K562 (cell line): ENCODE measurements at regions not wholly inside any gene's neighbourhood (a gene's known extent, or its start where the extent isn't known, plus 50 kb on each side); places are given as distances from the start of the nearest gene placed in this dataset.

Experiments
- ATAC-seq: fragments of 200-7000 bp; cut with Tn5 transposase; 3 replicates; pipeline ENCODE4 v1.9.1; 2020; ENCODE audit warnings: moderate library complexity
- BruUV-seq: library from RNA; stranded (reverse); fragments of 400-500 nt; replicated peaks from 2 replicates; lab custom pipeline; 2021; lab: Mats Ljungman, UMichigan
- CTCF ChIA-PET: fragments of 300-600 bp; formaldehyde crosslinking; extraction: SDS; loops from one replicate; lab custom pipeline; 2021; ENCODE audit warnings: low intra/inter-chr PET ratio; lab: Yijun Ruan, JAX
- POLR2A ChIA-PET: fragments of 300-600, 350-650 bp; sonication (Branson Sonifier 250); formaldehyde crosslinking; extraction: SDS; loops from one replicate; lab custom pipeline; 2021; ENCODE audit warnings: antibody characterized with exemption, inconsistent platforms; lab: Yijun Ruan, JAX
- DNase-seq, 4 experiments: peaks; one replicate each; pipeline versions ENCODE4 v3.0.0 to v3.0.0-alpha.2; 2011 to 2018; ENCODE audit warnings: low spot score in 3 of 4, mixed read lengths in 3 of 4; ENCODE audit errors: extremely low read depth in 1 of 4
- FAIRE-seq: peaks from 2 replicates; lab custom pipeline; 2011; peaks lifted over from hg19 to GRCh38; lab: Jason Lieb, UNC
- H2AFZ ChIP-seq: 2 replicates; pipeline ENCODE4 v1.6.0; 2011; ENCODE audit warnings: low read depth, low read length, control low read depth, inconsistent platforms
- H3K27ac ChIP-seq: fragments of 200-600 bp; 3 replicates; pipeline ENCODE4 v1.8.0; 2011; ENCODE audit warnings: low read depth, mild to moderate bottlenecking, control low read depth, inconsistent platforms, low read length, moderate library complexity, mixed read lengths; ENCODE audit errors: extremely low read depth
- H3K27me3 ChIP-seq, 2 experiments: fragments of 300-600 bp in 1 of 2; 2 replicates in 1 of 2; 3 replicates in 1 of 2; pipeline versions ENCODE4 v1.6.0 to v1.8.0; 2011; ENCODE audit warnings: inconsistent platforms in 2 of 2, low read length in 2 of 2, mild to moderate bottlenecking in 1 of 2, mixed read lengths in 1 of 2, moderate library complexity in 1 of 2; ENCODE audit not compliant: control insufficient read depth in 2 of 2, insufficient read depth in 2 of 2
- H3K36me3 ChIP-seq: fragments of 300-600 bp; 3 replicates; pipeline ENCODE4 v1.8.0; 2011; ENCODE audit warnings: mild to moderate bottlenecking, low read length, inconsistent platforms; ENCODE audit not compliant: control insufficient read depth, insufficient read depth
- H3K4me1 ChIP-seq, 2 experiments: fragments of 200-600 bp in 1 of 2; replicated peaks in 1 of 2; 2 replicates in 1 of 2; 3 replicates in 1 of 2; pipeline versions ENCODE4 v1.5.1 to v1.8.0; 2011; ENCODE audit warnings: inconsistent platforms in 2 of 2, low read length in 2 of 2, mild to moderate bottlenecking in 1 of 2, mixed read lengths in 1 of 2, moderate library complexity in 1 of 2; ENCODE audit not compliant: control insufficient read depth in 2 of 2, insufficient read depth in 2 of 2
- H3K4me2 ChIP-seq: 2 replicates; pipeline ENCODE4 v1.6.1; 2011; ENCODE audit warnings: low read length, control low read depth, inconsistent platforms, mixed read lengths; ENCODE audit not compliant: insufficient read depth
- H3K4me3 ChIP-seq: fragments of 200-600 bp; sonication (generic), shearing (Covaris generic); 2 replicates; pipeline ENCODE4 v1.5.1; 2016; ENCODE audit warnings: control low read depth, inconsistent platforms
- H3K79me2 ChIP-seq: fragments of 200-600 bp; 3 replicates; pipeline ENCODE4 v1.8.0; 2011; ENCODE audit warnings: low read length, inconsistent platforms; ENCODE audit not compliant: control insufficient read depth, insufficient read depth
- H3K9ac ChIP-seq, 2 experiments: 2 replicates each; pipeline versions ENCODE4 v1.6.0 to v1.6.1; 2011; ENCODE audit warnings: low read depth in 2 of 2, low read length in 2 of 2, control low read depth in 1 of 2, inconsistent platforms in 1 of 2, mild to moderate bottlenecking in 1 of 2, mixed read lengths in 1 of 2; ENCODE audit not compliant: insufficient read depth in 1 of 2
- H3K9me1 ChIP-seq: one replicate; pipeline ENCODE4 v1.6.0; 2011; ENCODE audit warnings: inconsistent platforms, mild to moderate bottlenecking, low read length, moderate library complexity; ENCODE audit not compliant: control insufficient read depth, insufficient read depth
- H3K9me3 ChIP-seq: replicated peaks from 2 replicates; pipeline ENCODE4 v1.5.1; 2011; ENCODE audit warnings: low read depth, low read length, inconsistent platforms; ENCODE audit not compliant: control insufficient read depth, insufficient read depth
- H4K20me1 ChIP-seq: replicated peaks from 2 replicates; pipeline ENCODE4 v1.6.1; 2011; ENCODE audit warnings: low read length, inconsistent platforms, mixed read lengths; ENCODE audit not compliant: control insufficient read depth, insufficient read depth
- CCAR2 ChIP-seq: fragments of 200-400 bp; formaldehyde crosslinking; IDR thresholded peaks from 2 replicates; pipeline ENCODE4 v1.6.1; 2017; ENCODE audit warnings: mild to moderate bottlenecking, low read depth, low read length
- JUNB ChIP-seq: fragments of 450-650 bp; formaldehyde crosslinking; conservative IDR thresholded peaks from 2 replicates; pipeline ENCODE4 v1.4.0; 2020; ENCODE audit warnings: mild to moderate bottlenecking
- MCM2 ChIP-seq: fragments of 450-650 bp; IDR thresholded peaks from 2 replicates; pipeline ENCODE4 v1.6.1; 2017; ENCODE audit warnings: low read depth, mild to moderate bottlenecking
- SMAD1 ChIP-seq: fragments of 150-350 bp; IDR thresholded peaks from 2 replicates; pipeline ENCODE4 v1.6.1; 2014; ENCODE audit warnings: low read length, low read depth; ENCODE audit not compliant: partially characterized antibody
- WGBS: fragments of 100-300 bp; shearing (Covaris generic); methylation state at CpG from one replicate; pipeline ENCODE4 v1.1.6; 2016; ENCODE audit warnings: low coverage, mixed read lengths; ENCODE audit not compliant: insufficient coverage; ENCODE audit errors: missing lambda C conversion rate; 5-methylcytosine and 5-hydroxymethylcytosine counted together
- in situ Hi-C: fragments of 300-500 bp; cut with MboI; formaldehyde crosslinking; loops from 4 replicates; pipeline ENCODE4 v1.15.0; 2018; ENCODE audit warnings: inconsistent platforms, mixed read lengths
- intact Hi-C: fragments of 100-400 bp; cut with micrococcal nuclease; formaldehyde crosslinking; loops from 2 replicates; pipeline ENCODE4 v1.14.2; 2022
- TF ChIP-seq, protein P1 (sequence below): fragments of 250-450 bp; sonication (Bioruptor Pico); IDR thresholded peaks from 2 replicates; pipeline ENCODE4 v1.4.0; 2020; ENCODE audit warnings: borderline replicate concordance
- TF ChIP-seq, protein P2 (sequence below): fragments of 250-450 bp; sonication (Bioruptor Pico); IDR thresholded peaks from 2 replicates; pipeline ENCODE4 v1.5.0; 2021

DNA sequence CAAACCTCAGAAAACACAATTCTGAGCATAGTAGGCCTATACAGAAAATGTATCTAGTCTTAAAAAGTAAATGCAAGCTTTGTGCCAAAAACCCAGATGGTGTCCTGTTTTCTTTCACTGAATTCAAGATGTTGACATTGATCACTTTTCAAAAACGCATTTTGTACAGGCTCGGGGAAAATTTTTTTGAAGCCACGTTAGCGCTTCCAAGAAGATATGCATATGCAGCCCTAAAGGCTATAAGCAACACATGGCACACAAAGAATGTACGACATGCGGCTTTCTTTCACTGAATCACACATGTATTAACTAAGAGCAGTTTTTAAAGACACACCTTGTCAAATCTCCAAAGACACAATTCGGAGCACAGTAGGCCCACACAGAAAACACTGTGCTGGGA is 115.4 kb downstream of the MRPL57 start:
- Histone ChIP-seq H2AFZ (no peak overlapping the region), H4K20me1 (no peaks in the 10 kb centered on the region), H3K4me2 (no peak overlapping the region), H3K27ac (no peak overlapping the region), H3K4me1 (no peaks in the 10 kb centered on the region; a peak in 1 of 5 replicates), H3K36me3 (no peaks in the 10 kb centered on the region), H3K4me3 (no peak overlapping the region), H3K27me3 (peaks cover 0 to 5% of the 10 kb centered on the region in 2 experiments; a peak in 3 of 5 replicates), H3K9me1 (no peaks in the 10 kb centered on the region), H3K9me3 (no peaks in the 10 kb centered on the region), H3K9ac (no peak overlapping the region), H3K79me2 (no peaks in the 10 kb centered on the region)
- no TSS peak for BruUV-seq
- TF ChIP-seq CCAR2 = no peak
- no peak for TF ChIP-seq JUNB
- TF ChIP-seq, protein P1, sequence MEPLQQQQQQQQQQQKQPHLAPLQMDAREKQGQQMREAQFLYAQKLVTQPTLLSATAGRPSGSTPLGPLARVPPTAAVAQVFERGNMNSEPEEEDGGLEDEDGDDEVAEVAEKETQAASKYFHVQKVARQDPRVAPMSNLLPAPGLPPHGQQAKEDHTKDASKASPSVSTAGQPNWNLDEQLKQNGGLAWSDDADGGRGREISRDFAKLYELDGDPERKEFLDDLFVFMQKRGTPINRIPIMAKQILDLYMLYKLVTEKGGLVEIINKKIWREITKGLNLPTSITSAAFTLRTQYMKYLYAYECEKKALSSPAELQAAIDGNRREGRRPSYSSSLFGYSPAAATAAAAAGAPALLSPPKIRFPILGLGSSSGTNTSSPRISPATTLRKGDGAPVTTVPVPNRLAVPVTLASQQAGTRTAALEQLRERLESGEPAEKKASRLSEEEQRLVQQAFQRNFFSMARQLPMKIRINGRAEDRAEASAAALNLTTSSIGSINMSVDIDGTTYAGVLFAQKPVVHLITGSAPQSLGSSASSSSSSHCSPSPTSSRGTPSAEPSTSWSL (CRISPR knock-in tag) = no peak
- TF ChIP-seq MCM2 = no peak
- TF ChIP-seq, protein P2, sequence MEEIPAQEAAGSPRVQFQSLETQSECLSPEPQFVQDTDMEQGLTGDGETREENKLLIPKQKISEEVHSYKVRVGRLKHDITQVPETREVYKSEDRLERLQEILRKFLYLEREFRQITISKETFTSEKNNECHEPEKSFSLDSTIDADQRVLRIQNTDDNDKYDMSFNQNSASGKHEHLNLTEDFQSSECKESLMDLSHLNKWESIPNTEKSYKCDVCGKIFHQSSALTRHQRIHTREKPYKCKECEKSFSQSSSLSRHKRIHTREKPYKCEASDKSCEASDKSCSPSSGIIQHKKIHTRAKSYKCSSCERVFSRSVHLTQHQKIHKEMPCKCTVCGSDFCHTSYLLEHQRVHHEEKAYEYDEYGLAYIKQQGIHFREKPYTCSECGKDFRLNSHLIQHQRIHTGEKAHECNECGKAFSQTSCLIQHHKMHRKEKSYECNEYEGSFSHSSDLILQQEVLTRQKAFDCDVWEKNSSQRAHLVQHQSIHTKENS (CRISPR knock-in tag) = no peak
- no peak for TF ChIP-seq SMAD1
- ATAC-seq (no peak), DNase-seq (no peak), FAIRE-seq (no peak)
- intact Hi-C loops (no loop called here), in situ Hi-C loops (loop anchor here (5.0 kb wide), 1 partner anchor 180 kb away; no protein-coding TSS in a partner anchor)
- ChIA-PET POLR2A (no interaction called here), CTCF (no interaction called here)
- WGBS = 11% methylated on average over 7 of the region's 7 CpGs
